ENCODE measurements at regions not wholly inside any gene's neighbourhood (a gene's known extent, or its start where the extent isn't known, plus 50 kb on each side); places are given as distances from the start of the nearest gene placed in this dataset.

DNA sequence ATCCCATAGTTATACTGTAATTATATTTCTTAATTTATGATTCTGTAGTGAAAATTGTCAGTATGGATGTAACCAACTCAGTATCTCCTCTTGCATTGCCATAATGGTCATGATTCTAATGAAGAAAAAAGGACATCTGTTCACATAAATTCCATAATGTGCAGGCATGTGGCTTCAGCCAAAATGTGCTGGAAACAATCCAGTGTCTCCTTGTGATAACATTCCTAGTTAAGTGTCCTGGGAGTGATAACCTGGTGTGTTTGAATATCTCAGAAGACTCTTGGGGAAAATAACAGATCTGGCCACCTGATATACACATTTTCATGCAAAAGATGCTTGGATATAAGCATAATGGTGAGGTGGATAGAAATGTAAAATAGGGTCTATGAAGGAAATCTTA, 2309.8 kb downstream of the PCDH7 start:
- no peaks in the 10 kb centered on the region for H3K4me1 ChIP-seq
- ATAC-seq (no peak), DNase-seq (no peak)
- H3K27me3 ChIP-seq, result no peaks in the 10 kb centered on the region
- no peaks in the 10 kb centered on the region for H3K36me3 ChIP-seq
- TF ChIP-seq, protein P1, sequence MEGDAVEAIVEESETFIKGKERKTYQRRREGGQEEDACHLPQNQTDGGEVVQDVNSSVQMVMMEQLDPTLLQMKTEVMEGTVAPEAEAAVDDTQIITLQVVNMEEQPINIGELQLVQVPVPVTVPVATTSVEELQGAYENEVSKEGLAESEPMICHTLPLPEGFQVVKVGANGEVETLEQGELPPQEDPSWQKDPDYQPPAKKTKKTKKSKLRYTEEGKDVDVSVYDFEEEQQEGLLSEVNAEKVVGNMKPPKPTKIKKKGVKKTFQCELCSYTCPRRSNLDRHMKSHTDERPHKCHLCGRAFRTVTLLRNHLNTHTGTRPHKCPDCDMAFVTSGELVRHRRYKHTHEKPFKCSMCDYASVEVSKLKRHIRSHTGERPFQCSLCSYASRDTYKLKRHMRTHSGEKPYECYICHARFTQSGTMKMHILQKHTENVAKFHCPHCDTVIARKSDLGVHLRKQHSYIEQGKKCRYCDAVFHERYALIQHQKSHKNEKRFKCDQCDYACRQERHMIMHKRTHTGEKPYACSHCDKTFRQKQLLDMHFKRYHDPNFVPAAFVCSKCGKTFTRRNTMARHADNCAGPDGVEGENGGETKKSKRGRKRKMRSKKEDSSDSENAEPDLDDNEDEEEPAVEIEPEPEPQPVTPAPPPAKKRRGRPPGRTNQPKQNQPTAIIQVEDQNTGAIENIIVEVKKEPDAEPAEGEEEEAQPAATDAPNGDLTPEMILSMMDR (IDR thresholded peaks at IDR 0.05), result no peak
- no peak for TF ChIP-seq POLR2A (IDR thresholded peaks at IDR 0.05)
- H3K4me3 ChIP-seq, result no peak overlapping the region
- intact Hi-C loops (cut with DNase I), result no loop called here
- no peaks in the 10 kb centered on the region for H3K9me3 ChIP-seq
- no peak overlapping the region for H3K27ac ChIP-seq

DNA sequence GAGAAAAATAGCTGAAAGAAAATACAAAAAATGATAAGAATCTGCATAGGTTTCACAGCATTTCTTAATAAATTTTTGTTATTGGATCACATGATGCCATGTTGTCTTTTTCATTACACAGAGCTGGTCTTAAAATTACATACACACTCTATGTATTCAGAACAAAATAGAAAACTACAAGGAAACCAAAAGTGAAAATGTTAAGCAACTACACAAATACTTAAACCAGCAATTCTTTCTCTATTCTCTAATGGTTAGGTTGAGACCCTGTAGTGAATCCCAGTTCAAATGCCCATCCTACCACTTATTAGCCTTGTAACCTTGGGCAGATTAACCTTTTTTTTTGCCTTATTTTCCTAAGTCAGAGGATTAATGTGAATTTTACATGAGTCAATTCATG, 2311.2 kb downstream of the PCDH7 start:
- intact Hi-C loops (cut with DNase I), result no loop called here
- no peak overlapping the region for H3K27ac ChIP-seq
- no peaks in the 10 kb centered on the region for H3K27me3 ChIP-seq
- no peak for ATAC-seq
- H3K4me1 ChIP-seq, result no peaks in the 10 kb centered on the region
- TF ChIP-seq, protein P1 (IDR thresholded peaks at IDR 0.05), result no peak
- TF ChIP-seq POLR2A (IDR thresholded peaks at IDR 0.05), result no peak
- no peaks in the 10 kb centered on the region for H3K36me3 ChIP-seq
- H3K9me3 ChIP-seq, result no peaks in the 10 kb centered on the region
- H3K4me3 ChIP-seq, result no peak overlapping the region
- no peak for DNase-seq

DNA sequence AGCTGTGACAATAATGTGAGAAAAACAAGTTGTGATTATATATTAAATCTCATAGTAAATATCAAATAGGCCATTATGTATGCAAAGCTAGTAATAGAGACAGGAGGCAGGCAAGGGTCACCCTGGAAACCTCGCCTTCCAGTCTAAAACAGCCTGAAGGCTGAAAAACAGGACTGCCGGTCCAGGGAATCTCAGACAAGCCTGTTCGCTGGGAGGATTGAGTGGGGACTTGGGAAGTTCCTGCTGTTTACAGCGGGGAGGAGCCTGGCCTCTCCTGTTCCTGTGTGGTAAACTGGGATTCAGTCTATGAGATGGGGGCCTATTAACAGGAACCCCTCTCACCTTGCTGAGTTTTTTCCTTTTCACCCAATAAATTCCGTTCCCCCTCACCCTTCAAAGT, 2317.3 kb downstream of the PCDH7 start:
- Histone ChIP-seq H3K27ac (no peak overlapping the region), H3K27me3 (no peaks in the 10 kb centered on the region), H3K4me3 (no peak overlapping the region), H3K4me1 (no peaks in the 10 kb centered on the region), H3K9me3 (no peaks in the 10 kb centered on the region), H3K36me3 (no peaks in the 10 kb centered on the region)
- 62% methylated on average over 4 of the region's 5 CpGs for WGBS (ENCODE audit: insufficient coverage, low coverage, low lambda C conversion rate, missing lambda C conversion rate)
- no peak for DNase-seq
- TF ChIP-seq, protein P1 (IDR thresholded peaks at IDR 0.05), result no peak
- TF ChIP-seq POLR2A (IDR thresholded peaks at IDR 0.05), result no peak
- ATAC-seq, result no peak
- intact Hi-C loops (cut with DNase I), result no loop called here

DNA sequence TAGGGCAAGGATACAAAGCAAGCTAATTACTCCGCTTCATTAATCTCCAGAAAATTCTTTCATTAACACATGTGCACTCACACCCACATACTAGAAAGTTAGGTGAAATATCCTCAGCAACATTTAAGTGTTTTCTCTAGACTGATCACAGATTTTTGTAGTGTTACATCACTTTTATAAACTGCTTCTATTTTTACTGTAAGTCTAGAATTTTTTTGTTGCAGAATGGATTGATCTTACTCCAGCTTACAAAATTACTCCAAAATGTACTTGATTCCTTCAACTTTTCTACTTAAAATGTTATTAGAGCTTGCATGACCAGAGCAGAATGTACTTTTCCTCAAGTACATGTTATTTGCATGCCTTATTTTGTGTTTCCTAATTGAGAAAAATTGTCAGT, 2325.2 kb downstream of the PCDH7 start:
- DNase-seq (no peak), ATAC-seq (no peak)
- no peaks in the 10 kb centered on the region for H3K4me1 ChIP-seq
- no peaks in the 10 kb centered on the region for H3K9me3 ChIP-seq
- no peak overlapping the region for H3K27ac ChIP-seq
- 100% methylated on average over 1 of the region's 1 CpG for WGBS (ENCODE audit: insufficient coverage, low coverage, low lambda C conversion rate, missing lambda C conversion rate)
- H3K27me3 ChIP-seq, result no peaks in the 10 kb centered on the region
- TF ChIP-seq POLR2A (IDR thresholded peaks at IDR 0.05), result no peak
- TF ChIP-seq, protein P1 (IDR thresholded peaks at IDR 0.05), result no peak
- no peak overlapping the region for H3K4me3 ChIP-seq
- intact Hi-C loops (cut with DNase I), result no loop called here
- H3K36me3 ChIP-seq, result no peaks in the 10 kb centered on the region

DNA sequence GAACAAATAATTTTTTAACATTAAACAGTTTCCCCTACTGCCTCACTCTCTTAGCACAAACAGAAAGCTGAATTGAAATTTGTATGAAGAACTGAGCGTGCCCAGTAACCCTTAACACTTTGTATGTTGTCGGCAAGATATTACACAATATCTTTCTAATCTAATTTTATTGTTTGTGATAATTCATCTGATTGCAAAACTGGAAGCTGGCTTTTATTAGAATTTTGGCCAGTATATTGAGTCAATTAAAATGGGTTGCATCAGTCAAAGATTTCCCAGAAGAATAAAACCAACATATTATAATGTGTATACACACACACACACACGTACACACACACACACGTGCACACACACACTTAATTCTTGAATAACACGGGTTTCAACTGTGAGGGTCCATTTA, 2332.1 kb downstream of the PCDH7 start:
- WGBS (ENCODE audit: insufficient coverage, low coverage, low lambda C conversion rate, missing lambda C conversion rate), result 51% methylated on average over 5 of the region's 5 CpGs
- H3K9me3 ChIP-seq, result no peaks in the 10 kb centered on the region
- ATAC-seq (no peak), DNase-seq (no peak)
- intact Hi-C loops (cut with DNase I), result no loop called here
- H3K4me3 ChIP-seq, result no peak overlapping the region
- no peak overlapping the region for H3K27ac ChIP-seq
- H3K4me1 ChIP-seq, result no peaks in the 10 kb centered on the region
- TF ChIP-seq, protein P1 (IDR thresholded peaks at IDR 0.05), result no peak
- TF ChIP-seq POLR2A (IDR thresholded peaks at IDR 0.05), result no peak
- no peaks in the 10 kb centered on the region for H3K27me3 ChIP-seq
- no peaks in the 10 kb centered on the region for H3K36me3 ChIP-seq

Data from right lobe of liver (tissue), 6 donors.